ENCODE measurements at regions not wholly inside any gene's neighbourhood (a gene's known extent, or its start where the extent isn't known, plus 50 kb on each side); places are given as distances from the start of the nearest gene placed in this dataset.

DNA sequence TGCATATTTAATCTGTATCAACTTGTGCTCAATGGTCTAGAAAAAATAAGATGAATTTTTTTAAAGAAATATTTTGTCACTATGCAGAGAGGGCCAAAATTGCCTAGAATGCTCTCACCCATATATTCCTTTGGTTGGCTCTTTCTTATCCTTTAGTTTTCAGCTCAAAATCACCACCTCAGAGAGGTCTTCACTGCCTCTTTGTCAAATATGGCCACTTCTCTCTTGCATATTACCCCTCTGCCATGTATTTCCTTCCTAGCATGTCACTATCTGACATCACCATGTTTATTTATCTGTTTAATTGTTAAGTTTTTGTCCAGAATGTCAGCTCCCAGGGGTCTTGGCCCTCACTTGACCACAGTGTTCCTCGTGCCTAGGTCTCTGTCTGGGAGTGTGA lies 535.2 kb upstream of the CDH2 start:
- TF ChIP-seq, protein P1, sequence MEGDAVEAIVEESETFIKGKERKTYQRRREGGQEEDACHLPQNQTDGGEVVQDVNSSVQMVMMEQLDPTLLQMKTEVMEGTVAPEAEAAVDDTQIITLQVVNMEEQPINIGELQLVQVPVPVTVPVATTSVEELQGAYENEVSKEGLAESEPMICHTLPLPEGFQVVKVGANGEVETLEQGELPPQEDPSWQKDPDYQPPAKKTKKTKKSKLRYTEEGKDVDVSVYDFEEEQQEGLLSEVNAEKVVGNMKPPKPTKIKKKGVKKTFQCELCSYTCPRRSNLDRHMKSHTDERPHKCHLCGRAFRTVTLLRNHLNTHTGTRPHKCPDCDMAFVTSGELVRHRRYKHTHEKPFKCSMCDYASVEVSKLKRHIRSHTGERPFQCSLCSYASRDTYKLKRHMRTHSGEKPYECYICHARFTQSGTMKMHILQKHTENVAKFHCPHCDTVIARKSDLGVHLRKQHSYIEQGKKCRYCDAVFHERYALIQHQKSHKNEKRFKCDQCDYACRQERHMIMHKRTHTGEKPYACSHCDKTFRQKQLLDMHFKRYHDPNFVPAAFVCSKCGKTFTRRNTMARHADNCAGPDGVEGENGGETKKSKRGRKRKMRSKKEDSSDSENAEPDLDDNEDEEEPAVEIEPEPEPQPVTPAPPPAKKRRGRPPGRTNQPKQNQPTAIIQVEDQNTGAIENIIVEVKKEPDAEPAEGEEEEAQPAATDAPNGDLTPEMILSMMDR (IDR thresholded peaks at IDR 0.05): no peak
- no peak for TF ChIP-seq POLR2A (IDR thresholded peaks at IDR 0.05)

All from body of pancreas (tissue), 4 donors.